ENCODE measurements at regions not wholly inside any gene's neighbourhood (a gene's known extent, or its start where the extent isn't known, plus 50 kb on each side); places are given as distances from the start of the nearest gene placed in this dataset.

DNA sequence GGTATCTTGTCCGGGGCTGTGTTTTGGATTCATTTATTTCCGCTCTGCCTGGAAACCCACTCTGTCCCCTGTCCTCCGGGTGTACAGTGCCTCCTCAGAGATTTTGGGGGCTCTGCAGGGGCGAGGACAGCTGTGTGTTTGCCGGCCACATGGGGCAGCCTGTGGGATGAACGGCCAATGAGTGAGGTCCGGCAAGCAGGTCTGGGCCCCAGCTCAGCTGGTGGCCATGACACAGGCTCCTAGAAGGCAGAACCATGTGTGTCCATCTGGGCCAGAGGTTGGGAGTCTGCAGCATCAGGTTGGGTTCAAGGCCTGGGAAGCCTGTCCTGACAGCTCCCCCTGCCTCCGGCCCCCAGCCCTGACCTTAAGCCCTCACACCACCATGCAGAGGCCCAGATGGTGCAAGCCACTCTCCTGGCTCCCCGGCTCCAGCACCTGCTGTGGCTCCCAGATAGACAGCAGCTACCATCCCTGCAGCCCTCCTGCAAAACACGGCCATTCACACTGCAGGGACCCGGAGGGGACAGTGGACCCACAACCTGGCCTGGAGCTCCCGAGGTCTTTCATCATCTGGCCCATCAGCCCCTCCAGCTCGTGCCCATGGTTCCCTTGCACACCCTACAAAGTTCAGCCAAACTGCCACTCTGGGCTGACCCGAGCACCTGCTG, 220.1 kb upstream of the C14orf180 start:
- DNase-seq, result no peak

DNA sequence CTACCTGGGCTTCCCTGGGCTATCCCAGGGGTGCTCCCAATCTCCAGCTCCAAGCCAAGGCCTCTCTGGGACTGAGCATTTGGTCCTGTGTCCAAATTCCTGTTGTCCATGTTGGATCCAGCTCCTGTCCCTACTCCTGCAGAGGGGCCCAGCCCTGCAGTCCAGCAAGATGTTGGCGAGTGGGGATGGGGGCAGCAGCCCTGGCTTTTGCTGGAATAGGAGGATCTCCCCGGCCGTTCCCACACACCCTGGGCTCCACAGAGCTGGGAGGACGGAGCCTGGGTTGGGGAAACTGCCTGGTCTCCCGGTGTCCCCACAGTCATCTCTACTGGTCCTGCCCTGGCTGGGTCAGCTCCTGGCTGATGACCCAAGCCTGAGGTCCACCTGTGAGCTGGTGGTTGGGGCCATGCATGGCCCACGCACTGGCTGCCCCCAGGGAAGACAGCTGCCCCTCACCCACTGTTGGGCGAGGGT, 219.6 kb upstream of the C14orf180 start:
- no peak for DNase-seq

DNA sequence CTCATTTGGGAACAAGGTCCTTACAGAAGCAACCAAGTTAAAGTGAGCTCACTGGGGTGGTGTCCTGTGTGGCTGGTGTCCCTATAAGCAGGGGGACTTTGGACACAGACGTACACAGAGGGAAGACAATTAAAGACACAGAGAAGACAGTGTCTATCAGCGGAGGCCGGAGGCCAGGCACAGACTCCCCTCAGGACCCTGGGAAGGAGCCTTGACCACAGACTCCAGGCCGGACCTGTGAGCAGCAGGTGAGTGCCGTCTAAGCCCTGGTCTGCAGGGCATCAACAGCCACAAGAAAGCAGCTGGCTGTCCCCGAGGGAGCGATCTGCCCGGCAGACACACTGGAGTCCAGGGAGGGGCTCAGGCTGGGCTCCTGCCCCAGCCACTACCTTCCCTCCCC, 219.1 kb upstream of the C14orf180 start:
- DNase-seq, result no peak

DNA sequence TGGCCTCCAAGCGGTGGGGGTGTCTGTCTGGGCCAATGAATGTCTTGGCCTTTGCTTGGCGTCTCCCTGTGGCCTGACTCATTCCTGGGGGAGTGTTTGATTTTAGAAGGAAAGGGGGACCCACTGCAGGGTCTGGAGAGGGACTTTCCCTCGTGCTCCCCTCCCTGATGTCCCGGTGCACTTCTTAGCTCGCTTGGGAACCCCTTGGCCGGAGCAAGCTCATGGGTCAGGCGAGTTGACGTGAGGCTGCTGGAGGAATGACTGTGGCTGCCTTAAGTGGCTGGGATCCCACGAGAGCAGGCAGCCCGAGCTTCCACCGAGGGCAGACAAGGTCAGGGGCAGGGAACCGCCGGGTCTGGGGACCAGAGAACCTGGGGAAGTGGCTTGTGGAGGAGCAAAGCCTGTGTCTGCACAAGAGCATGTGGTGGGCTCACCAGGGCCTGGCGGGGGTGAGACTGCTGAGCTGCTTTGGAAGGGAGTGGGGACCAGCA, 218.4 kb upstream of the C14orf180 start:
- DNase-seq, result no peak

DNA sequence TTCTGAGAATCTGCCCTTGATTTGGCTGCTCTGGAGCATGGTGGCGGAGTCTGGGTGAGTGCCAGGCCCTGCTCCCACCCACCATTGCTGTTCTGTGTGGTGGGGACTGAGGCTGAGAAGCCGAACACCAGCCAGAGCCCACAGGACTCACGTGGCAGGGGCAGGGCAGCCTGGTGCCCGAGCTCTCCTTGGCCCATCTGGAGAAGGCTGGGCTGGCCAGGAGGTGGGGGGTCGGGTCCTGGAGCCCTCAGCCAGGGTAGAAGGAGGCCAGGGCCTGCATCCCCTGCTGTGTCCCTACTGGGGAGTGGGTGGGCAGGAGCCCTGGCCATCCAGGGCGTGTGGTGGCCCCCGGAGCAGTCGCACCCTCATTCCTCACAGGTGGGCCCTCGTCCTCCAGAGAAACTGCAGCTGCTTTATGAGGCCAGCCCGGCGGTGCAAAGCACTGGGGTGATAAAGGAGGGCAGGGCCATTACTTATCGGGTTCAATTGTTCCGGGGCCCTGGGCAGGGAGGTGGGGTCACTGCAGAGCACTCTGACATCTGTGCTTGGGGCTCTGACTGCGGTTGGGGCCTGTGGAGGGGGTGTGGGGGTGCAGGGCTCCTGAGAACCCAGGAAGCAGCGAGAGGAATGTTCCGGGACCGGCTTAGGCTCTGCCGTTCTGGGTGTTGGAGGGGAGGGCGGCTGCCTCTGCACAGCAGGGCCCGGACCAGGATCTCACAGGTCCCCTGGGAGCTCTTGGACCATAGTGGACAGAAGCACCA, 217.5 kb upstream of the C14orf180 start:
- no peak for DNase-seq

DNA sequence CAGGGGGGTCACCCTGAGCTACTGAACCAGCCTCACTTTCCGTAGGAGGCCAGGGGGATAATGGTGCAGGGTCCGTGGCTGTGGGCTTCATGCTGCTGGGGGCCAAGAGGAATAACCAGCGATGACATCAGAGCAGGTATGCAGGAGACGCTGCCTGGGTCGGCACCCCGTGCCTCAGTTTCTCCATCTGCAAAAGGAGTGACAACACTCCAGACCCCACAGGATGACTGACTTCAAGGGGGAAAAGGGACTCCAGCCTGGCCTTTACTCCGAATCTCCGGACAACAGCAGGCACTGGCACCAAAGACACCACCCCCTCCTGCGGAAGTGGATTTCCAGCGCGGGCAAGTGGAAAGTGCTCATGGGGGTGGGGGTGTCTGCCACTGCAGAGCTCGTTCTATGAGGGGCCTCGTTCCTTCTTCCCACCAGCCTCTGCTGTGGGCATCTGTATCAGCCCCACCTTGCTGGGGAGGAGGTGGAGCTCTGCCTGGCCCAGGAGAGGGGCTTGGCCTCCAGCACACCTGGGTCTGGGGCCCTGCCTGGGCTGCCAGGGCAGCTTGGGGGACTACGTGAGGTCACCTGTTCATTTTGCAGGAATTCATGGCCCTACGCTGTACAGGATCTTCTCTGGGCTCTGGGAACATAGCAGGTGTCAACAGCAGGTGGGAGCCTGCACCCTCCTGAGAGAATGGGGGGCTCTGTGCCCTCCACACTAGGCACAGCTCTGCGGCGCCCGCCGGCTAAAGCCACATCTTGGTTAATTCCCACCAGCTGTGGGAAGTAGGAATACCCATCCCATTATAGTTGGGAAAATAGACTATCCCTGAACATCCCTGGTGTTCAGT, 216.6 kb upstream of the C14orf180 start:
- DNase-seq, result no peak

DNA sequence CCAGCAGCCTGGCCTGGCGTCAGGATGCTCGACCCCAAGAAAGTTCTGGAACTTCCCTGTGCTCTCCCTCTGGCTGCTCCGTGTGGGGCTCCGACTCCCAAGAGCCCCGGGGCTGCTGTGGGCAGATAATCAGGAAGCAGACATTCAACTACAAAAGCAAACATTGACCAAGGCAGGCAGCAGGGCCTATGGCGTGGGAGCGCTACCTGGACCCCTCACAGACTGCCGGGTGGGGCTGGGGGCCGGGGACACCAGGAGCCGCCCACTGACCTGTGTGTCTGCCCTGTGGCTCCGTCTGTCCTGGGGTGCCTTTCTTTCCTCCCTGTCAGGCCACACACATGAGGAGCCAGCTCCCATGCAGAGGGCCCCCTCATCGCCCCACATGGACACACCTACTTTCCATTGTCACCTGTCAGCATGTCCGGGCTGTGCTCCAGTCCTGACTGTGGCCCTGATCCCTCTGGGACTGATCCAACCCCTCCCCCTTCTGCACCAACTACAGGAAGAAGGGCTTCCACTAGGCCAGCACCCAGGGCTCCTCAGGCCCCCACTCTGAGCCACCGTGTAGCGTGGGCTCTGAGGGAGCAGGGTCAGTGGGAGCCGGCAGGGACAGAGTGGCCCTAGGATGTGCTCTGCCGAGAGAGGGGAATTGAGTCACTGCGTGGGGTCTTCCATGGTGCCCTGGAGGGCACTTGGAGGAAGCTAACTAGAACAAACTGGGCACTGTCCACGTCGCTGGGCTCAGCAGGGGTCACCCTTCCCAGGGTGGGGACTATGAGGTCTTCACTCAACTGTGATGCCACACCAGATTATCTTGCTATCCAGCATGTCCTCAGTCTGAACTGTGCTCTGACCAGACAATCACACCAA, 215.4 kb upstream of the C14orf180 start:
- no peak for DNase-seq

DNA sequence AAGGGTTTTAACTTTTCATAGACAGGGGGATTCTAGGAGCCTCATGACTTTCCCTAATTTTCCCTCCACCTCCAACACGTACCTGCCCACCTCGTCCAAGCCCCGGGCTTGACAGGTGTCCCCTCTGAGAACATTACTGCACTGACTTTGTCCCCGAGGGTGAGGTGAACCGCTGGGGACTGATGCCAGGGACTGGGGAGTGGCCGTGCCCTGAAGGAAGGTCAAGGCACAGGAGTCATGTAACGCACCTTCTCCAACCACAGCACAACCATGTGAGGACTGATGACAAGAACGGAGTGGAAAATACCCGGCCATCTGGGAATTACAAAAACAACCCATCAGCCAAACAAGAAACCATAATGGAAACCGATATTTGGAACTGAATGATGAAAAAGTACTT, 214.7 kb upstream of the C14orf180 start:
- peak; percentile 9 to 15 for DNase-seq

DNA sequence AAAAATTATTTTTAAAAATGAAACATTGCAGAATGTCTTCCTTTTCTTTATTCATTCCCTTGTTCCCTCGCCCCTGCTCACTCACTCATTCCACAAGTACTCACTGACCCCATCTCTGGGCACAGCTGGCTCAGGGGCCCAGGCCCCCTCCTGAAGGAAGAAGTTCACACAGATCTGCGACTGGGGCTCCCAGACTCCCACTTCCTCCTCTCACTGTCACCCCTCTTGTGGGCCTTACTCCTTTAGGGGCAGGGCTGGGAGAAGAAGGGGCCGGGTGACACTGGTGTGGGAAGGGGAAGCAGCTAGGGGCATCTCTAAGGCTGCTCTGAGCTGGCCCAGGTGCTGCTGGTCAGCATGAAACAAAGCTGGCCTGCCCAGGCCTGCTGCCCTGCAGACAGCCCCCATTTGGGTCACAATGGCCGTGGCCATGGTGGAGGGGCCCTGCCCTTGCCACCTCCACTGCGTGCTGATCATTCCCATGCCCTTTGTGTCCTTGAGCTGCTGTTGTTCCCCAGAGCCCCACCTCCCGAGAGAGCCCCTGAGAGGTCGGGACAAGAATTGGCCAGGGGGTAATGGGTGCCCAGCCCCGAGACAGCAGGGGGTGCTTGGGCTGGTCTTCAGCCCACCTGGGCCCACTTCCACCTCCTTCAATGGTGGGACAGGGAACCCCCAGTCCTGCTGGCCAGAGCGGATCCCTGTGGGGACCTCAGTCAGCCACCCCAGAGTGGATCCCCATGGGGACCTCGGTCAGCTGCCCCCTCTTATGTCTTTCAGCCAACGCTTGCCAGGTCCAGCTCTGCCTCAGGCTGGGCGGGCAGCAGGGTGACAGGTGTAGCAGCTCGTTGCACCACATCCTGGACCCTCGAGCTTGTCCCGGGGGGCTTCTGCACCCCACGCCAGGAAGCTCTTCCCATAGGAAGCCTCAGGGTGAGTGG, 212.4 kb upstream of the C14orf180 start:
- no peak for DNase-seq

DNA sequence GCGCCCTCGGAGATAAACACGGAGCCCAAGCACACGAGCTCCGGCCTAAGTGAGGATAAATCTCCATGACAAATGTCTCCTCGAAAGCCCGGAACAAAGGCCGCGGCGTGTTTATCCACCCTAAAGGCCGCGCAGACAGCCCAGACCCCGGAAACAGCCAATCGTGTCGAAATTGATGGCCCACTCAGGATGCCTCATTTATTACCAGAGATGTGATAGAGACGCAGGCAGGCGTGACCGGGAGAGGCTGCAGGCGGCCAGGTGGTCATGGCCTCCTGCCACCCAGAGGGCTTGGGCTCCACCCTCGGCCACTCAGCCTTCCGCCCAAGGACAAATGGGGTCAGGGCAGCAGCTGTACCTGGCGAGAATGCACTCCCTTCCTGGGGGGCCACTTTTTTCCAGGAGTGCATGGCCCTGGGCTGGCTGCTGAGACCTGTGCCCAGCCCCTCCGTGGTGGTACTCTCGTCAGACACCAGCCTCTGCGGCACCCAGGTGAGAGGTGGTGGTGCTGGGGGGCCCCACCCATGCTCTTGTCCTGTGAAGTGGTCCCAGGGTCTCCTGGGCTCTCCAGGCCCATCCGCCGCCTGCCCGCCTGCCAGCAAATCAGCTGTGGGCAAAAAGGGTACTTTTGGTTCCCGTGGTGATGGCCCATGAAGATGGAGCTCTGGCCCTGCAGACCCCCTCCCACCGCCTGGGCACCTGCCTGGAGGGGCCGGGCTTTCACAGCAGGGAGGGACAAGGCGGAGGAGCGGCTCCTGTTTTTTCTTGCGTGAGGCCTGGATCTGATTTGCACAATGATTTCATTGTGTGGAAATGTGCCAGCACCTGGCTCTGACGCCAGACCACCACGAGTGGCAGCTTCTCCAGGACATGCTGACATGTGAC, 211.5 kb upstream of the C14orf180 start:
- DNase-seq, result no peak

DNA sequence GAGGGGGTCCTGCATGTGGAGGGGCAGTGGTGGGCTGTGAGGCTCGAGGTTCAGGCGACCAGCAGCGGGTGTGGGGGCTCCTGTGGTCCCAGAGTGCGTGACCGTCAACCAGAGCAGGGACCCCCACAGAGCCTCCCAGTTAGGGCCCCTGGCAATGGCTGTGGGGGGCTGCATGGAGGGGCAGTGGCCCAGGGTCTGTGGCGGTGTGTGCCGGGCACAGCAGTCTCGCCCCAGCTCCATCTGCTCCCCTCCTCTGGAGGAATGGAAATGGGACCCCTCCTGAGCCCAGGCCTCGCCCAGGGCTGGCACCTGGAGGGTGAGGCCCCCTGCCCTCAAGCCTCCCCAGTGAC, 210.8 kb upstream of the C14orf180 start:
- no peak for DNase-seq

DNA sequence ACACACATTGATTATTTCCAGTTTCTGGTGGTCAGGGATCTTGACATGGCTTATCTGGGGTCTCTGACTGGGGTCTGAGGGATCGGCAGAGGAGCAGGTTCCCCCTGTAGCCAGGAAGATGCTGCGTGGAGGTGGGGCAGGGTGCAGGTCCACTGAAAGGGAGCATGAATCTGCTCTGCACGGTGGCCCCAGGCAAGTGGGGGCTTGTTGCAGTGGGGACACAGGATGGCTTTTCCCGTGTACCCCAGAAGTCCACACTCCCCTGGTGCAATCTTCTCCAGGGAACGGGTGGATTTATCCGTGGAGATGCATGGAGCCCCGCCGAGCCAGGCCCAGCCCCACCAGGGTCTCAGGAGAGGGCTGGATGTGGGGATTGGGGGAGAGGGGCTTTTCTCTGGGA, 210.4 kb upstream of the C14orf180 start:
- no peak for DNase-seq

DNA sequence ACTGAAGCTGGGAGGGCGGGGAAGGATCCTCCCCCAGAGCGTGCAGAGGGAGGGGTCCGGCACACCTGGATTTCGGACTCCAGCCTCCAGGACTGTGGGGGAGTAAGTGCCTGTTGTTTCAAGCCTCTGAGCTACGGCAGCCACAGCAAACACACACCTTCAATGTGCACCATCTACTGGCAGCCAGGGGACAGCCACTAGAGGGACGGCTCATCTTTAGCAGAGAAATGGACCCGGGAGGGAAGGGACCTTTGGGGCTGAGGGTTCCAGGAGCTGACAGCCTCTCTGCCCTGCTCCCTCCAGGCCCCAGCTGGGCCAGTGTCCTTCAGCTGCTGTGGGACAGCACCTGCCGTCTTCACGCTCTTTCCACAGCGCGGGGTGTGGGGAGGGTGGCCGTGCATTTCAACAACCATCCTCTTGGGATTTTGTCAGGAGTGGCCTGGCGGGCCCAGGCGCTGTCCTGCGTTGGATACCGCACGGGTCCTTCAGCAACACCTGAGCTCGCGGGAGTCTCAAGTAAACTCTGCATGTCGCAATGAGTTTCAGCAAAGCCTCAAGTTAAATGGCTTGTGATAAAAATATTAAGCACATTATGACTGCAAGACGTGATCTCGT, 209.2 kb upstream of the C14orf180 start:
- no peak for DNase-seq

DNA sequence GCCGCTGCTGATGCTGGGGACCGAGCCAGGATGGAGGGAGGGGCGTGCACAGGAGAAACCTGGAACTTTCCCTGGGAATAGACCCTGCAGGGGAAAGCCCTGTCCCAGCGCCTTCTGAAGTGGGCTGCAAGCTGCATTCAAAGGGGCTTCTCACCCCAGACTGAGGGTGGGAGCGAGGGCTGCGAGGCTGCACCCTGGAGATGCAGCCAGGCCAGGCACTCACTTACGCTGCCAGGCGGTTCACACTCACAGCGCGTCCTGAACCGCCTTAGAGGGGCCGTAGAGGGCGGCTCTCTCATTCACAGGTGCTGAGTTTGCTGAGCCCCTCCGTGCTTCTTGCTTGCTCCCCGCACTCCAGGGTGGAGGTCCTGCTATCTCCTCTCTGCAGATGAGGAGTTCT, 208.5 kb upstream of the C14orf180 start:
- no peak for DNase-seq

DNA sequence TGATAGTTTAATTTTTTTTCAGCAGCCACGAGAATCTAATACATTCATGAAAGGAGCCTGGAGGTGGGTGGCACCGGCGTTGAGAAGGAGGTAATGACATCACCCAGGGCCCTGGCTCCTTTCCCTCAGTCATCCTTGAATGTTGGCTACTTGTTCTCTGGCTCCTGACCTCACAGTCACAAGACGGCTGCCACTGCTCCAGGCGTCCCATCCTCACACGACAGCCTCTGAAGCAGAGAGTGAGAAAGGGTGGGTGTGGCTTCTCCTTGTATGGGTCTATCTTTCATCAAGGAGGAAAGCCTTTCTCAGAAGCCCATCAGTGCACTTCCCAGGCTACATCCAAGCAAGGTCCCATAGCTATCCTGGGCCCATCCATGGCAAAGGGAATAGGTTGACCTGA, 207.6 kb upstream of the C14orf180 start:
- no peak for DNase-seq

DNA sequence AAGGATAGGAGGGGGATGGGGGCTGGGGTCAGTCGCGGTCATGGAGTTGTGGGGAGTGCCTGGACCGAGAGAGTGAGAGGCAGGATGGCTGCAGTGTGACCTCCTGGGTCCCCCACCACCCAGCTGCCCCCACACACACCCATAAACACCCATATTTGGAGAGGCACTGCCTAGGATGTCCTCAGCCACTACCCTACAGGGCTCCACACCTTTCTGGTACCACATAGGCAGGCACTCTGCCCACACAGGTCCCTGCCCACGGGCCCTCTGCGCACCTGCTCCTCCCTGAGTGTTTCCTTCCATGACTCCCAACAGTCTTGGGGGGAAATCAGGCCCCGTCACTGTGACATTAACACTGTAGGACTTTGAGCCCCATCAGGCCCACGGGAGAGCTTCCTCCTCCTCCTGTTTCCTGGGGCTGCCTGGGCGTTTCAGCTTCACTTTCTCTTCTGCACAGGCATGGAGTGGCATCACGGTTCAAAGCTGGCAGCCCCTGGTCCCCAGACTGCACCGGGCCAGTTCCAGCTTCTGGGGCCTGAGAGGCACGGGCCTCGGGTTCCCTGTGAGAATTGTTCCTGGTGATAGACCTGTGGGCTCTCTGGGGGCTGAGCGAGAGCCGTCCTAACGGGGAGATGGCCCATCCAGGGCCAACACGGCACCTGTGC, 207.0 kb upstream of the C14orf180 start:
- DNase-seq, result no peak

DNA sequence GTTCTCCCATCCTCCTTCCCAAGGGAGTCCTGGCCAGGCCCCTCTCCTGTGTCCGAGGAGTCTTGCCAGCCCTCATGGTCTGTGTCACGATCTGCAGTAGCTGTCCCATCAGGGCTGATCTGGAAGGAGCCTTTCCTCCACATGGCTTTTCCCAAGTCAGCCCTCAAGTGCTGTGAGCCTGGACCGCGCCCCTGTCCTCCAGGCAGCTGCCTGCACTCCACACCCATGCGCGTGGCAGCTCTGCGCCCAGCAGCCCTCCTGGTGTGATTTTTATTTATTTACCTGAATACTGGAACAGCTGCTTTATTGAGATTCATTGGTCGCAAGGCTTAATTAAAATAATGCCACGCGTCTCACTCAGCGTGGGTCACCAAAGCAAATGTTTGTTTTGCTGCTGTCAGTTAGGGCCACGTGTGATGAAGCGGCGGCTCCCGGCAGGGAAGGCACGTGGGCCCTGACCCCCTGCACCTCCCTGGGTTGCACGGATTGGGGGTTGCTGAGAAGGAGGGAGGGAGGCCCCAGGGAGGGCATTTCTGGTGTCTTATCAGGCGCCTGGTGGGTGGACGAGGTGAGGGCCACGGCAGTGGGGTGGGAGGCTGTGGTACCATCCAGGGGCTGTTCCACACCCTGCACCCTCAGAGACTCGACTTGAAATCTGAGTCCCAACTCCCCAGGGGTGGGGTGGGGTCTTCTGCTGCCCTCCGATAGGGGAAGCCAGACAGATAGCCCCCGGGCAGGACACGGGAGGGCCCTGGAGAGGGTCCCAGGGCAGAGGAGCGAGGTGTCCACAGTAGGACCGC, 206.3 kb upstream of the C14orf180 start:
- DNase-seq, result no peak

Measured in AML-193 (cell line).